HFFc6 (cell line): ENCODE measurements at regions not wholly inside any gene's neighbourhood (a gene's known extent, or its start where the extent isn't known, plus 50 kb on each side); places are given as distances from the start of the nearest gene placed in this dataset.

Source experiments
- DNase-seq: peaks from one replicate; pipeline ENCODE4 v3.0.0-alpha.2; 2018
- H3K27ac Mint-ChIP-seq: 2 replicates; pipeline ENCODE4 v1.8.0; 2020; ENCODE audit warnings: mild to moderate bottlenecking, mixed read lengths
- H3K27me3 Mint-ChIP-seq: 2 replicates; pipeline ENCODE4 v1.8.0; 2021; ENCODE audit warnings: mild to moderate bottlenecking, moderate library complexity, mixed read lengths; ENCODE audit not compliant: insufficient read depth
- H3K36me3 Mint-ChIP-seq: 2 replicates; pipeline ENCODE4 v1.8.0; 2021; ENCODE audit warnings: low read depth, mixed read lengths
- H3K4me1 Mint-ChIP-seq: 2 replicates; pipeline ENCODE4 v1.8.0; 2020; ENCODE audit warnings: low read depth, mixed read lengths
- H3K4me3 Mint-ChIP-seq: 2 replicates; pipeline ENCODE4 v1.8.0; 2020; ENCODE audit warnings: mild to moderate bottlenecking, moderate library complexity, mixed read lengths
- H3K9me3 Mint-ChIP-seq: 2 replicates; pipeline ENCODE4 v1.8.0; 2020; ENCODE audit warnings: mild to moderate bottlenecking, mixed read lengths
- TF ChIP-seq, protein P1 (sequence below): fragments of 200-600 bp; sonication (generic); IDR thresholded peaks from 2 replicates; pipeline ENCODE4 v1.5.0; 2021; ENCODE audit warnings: antibody characterized with exemption, mild to moderate bottlenecking

DNA sequence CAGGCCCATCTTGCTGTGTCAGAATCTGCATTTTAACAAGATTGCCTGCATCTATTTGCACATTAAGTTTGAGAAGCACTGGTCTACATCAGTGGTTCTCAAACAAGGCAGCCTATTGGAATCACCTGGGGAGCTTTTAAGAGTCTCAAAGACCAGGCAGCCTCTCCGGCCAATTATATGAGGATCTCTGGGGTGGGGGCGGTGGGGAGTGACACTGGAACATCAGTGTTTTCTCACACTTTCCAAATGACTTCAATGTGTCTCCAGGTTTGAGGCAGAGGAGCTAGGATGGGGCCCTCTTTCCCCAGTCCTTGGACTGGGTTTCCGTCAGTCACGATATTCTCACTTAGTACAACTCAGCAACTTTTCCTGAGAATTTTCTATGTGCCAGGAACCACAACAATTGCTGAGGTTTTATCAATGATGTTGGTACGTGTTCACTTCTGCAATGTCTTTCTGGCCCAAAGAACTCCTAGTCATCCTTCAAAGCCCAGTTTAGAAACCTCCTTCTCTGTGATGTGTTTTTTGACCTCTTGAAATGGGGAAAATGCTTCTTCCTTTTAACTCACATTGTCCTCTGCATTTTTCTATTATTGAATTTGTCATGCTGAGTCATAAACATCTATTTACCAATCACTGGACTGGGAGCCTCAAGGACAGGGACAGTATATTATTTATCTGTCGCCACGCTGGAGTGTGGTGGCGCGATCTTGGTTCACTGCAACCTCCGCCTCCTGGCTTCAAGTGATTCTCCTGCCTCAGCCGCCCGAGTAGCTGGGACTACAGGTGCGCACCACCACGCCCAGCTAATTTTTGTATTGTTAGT is 130.9 kb downstream of the MYCN start:
- Mint-ChIP-seq H3K4me3 (no peak overlapping the region), H3K9me3 (peaks cover 53% of the 10 kb centered on the region), H3K4me1 (no peaks in the 10 kb centered on the region), H3K36me3 (no peaks in the 10 kb centered on the region), H3K27ac (no peak overlapping the region), H3K27me3 (no peaks in the 10 kb centered on the region)
- TF ChIP-seq, protein P1, sequence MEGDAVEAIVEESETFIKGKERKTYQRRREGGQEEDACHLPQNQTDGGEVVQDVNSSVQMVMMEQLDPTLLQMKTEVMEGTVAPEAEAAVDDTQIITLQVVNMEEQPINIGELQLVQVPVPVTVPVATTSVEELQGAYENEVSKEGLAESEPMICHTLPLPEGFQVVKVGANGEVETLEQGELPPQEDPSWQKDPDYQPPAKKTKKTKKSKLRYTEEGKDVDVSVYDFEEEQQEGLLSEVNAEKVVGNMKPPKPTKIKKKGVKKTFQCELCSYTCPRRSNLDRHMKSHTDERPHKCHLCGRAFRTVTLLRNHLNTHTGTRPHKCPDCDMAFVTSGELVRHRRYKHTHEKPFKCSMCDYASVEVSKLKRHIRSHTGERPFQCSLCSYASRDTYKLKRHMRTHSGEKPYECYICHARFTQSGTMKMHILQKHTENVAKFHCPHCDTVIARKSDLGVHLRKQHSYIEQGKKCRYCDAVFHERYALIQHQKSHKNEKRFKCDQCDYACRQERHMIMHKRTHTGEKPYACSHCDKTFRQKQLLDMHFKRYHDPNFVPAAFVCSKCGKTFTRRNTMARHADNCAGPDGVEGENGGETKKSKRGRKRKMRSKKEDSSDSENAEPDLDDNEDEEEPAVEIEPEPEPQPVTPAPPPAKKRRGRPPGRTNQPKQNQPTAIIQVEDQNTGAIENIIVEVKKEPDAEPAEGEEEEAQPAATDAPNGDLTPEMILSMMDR = no peak
- no peak for DNase-seq

DNA sequence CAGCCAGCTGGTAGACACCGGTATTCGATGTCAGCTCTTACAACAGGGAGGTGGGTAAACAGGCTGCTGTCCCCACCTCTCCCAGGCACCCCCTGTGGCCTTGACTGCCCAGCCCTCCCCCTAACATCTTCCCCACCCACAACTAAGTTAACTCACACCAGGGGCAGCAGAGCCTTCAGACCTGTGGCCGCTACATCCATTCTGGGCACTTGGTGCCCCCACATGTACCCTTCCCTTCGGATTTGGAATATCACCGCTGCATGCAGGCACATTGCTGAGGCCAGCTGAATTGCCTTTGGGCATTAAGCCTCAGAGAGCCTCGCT is 130.3 kb downstream of the MYCN start:
- Mint-ChIP-seq H3K27me3 (no peaks in the 10 kb centered on the region), H3K27ac (no peak overlapping the region), H3K36me3 (no peaks in the 10 kb centered on the region), H3K4me3 (no peak overlapping the region), H3K4me1 (no peaks in the 10 kb centered on the region), H3K9me3 (peaks cover 53% of the 10 kb centered on the region)
- DNase-seq = no peak
- TF ChIP-seq, protein P1 = no peak

DNA sequence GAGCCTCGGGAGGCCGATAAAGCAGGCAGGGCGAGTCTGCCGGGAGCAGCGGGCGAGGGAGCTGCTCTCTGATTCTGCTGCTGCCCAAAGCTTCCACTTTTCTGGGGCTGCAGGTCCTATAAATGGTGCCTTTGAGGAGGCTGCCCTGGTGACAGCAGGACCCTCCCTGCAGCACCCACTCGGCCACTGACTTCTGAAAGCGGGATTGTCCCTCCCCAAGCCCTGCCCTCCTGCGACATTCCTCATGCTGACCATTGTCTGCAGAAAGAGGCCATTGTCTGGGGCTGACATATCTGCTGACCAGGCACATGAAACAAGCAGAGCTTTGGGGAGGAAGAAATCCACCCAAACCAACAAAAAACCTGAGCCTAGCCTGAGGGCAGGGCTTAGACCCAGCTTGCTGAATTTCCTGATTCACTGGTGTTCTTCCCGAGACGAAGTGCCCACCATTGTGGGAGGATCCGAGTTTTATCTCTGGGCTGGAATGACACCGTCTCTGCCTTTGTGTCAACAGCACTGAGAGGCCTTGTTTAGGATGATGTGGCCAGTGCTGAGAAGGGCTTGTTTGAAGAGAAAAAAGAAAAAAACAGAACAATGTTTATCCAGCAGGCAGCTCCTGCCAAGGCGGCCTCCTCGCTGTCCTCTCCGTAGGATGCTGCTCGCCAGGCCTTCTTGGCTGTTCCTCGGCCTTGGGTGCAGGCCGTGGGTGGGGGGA is 129.7 kb downstream of the MYCN start:
- Mint-ChIP-seq H3K27me3 (no peaks in the 10 kb centered on the region), H3K9me3 (peaks cover 49% of the 10 kb centered on the region), H3K36me3 (no peaks in the 10 kb centered on the region), H3K27ac (no peak overlapping the region), H3K4me3 (no peak overlapping the region), H3K4me1 (no peaks in the 10 kb centered on the region)
- no peak for DNase-seq
- TF ChIP-seq, protein P1 = no peak

DNA sequence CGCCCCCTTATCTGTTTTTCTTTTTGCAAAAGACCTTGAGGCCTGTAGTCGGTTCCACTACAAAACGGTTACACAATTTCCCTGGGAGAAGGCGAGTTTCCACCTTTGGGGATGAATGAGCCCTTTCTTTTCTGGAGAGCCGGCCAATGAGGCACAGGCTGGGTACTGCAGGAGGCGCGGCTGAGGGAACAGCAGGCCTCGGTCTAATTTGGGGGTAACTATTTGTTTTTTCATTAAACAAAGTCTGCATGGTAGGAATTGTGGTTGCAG is 129.2 kb downstream of the MYCN start:
- H3K27ac Mint-ChIP-seq = no peak overlapping the region
- H3K4me1 Mint-ChIP-seq = no peaks in the 10 kb centered on the region
- peaks cover 47% of the 10 kb centered on the region for H3K9me3 Mint-ChIP-seq
- DNase-seq = no peak
- TF ChIP-seq, protein P1 = no peak
- no peak overlapping the region for H3K4me3 Mint-ChIP-seq
- H3K27me3 Mint-ChIP-seq = no peaks in the 10 kb centered on the region
- no peaks in the 10 kb centered on the region for H3K36me3 Mint-ChIP-seq

DNA sequence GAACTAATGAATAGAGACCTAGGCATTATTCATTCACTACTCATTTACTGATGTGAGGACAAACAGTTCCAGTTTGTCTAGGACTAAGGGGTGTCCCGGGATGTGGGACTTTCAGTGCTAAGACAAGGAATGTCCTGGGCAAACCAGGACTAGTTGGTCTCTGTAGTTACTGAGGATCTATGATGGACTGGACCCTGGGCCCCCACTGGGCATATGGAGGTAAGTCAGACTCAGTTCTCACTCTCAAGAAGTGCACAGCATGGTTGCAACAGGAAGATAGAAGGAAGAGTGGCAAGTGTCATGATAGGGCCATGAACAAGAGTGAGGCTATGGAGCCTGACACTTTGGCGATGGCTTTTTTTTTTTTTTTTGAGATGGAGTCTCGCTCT is 128.2 kb downstream of the MYCN start:
- no peak for DNase-seq
- Mint-ChIP-seq H3K36me3 (peaks cover 7% of the 10 kb centered on the region), H3K9me3 (peaks cover 45% of the 10 kb centered on the region), H3K4me3 (no peak overlapping the region), H3K4me1 (no peaks in the 10 kb centered on the region), H3K27ac (no peak overlapping the region), H3K27me3 (peaks cover 1% of the 10 kb centered on the region; the same call in 1 of the 2 replicates)
- TF ChIP-seq, protein P1 = no peak
